HG03521 (cell line): ENCODE measurements at regions not wholly inside any gene's neighbourhood (a gene's known extent, or its start where the extent isn't known, plus 50 kb on each side); places are given as distances from the start of the nearest gene placed in this dataset.
"Not testable (repeated sequence)": the region's sequence is repeated elsewhere in the genome, so short reads cannot be mapped to it uniquely, and the experiment has no call there.

ENCODE experiments used
- ATAC-seq: cut with Tn5 transposase; IDR thresholded peaks from one replicate; pipeline ENCODE4 v1.9.1; 2021; ENCODE audit warnings: mild to moderate bottlenecking, moderate library complexity; ENCODE audit not compliant: unreplicated experiment

DNA sequence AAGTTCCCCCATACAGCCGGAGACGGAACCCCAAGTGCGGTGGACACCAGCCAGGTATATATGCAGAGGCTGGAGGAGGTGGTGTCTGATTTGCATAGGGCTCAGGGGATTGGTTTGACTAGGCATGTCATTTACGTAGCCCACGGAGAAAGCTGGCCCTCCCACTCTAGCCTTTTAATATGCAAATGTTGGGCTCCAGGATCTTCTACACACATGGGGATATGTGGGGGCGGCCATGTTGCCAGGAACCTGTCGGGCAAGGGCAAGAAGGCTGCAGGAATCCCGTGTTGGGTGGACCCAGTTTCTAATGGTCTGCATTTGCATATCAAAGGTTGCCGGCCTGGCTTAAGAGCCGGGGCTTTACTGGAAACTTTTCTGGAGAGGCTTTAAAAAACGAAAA lies 57.4 kb downstream of the FTHL17 start:
- ATAC-seq = not testable (repeated sequence)

DNA sequence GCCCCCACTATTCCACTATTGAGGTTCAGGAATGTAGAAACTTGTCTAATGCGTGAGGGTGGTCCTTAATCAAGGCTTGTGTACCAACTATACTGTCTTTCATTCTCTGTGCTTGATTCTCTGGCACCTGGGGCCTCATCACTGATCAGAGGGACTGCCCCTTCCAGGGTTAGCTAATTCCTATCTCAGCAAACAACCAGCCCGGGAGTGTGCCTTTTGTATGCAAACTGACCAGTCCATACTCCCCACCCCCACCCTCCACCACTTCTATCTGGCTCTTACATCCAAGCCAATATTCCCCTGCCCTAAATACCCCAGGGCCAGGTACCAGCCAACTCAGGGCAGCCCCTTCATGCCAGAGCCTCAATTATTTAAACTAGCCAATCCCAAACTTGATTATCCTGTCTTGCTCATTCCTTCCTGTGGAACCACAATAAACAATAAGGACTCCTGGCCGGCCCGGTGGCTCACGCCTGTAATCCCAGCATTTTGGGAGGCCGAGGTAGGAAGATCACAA lies 59.3 kb downstream of the FTHL17 start:
- ATAC-seq = no peak

DNA sequence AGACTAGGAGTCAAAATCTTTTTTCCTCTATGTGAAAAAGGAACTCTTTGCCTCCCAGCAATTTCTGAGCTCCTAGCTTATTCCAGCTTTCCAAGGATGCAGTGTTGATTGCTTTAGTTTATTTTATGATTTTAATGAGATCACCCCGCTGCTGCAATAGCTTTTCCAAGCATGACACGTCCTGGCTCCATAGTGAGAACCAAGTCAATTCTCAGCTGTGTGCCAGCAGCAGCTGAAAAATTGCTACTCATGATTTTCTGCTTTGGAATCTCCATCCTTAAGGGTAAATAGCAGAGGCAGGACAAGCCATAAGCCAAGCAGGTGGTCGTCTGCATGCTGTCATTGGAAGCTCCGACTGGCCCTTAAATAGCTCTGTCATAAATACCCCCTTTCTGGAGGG lies 64.5 kb downstream of the FTHL17 start:
- ATAC-seq = no peak

DNA sequence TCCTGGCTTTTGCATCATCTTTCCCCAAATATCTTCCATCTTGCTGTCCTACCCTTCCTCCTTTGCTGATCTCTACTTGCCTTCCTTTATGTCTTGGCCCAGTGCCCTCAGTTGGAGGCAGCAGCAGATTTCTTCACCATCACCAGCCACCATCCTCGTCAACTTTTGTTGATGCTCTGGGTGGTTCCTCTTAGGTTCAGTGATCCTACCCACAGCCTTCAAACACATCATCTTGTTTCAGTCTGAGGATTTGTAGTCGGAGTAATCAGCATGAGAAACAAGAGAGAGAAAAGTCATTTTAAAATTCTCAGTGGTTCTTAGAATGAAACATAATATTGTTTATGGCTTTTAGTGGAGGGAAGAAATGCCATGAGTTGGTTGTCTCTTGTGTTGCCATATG lies 65.8 kb downstream of the FTHL17 start:
- no peak for ATAC-seq

DNA sequence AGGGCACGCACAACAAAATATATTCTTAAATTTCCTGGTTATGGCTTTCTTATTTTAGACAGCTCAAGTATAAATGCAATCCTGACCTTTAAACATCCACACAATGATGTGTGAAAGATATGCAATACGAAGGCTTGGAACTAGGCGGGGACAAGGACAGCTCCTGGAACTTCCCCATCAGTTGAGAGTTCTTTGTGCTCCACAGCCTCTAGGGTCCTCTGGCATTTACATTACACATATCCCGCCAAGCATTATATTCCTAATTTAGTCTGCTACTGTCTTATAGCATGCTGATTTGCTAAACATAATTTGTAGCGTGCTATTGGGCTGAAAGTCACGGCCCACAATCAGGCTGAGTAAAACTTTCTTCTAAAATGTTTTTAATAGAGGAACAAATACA lies 74.4 kb downstream of the FTHL17 start:
- no peak for ATAC-seq

- ATAC-seq = no peak
Measured at GRCh38 chrX:30995705-30996104, 76.1 kb downstream of the FTHL17 start.

- no peak for ATAC-seq
Measured at GRCh38 chrX:30995060-30995700, 76.7 kb downstream of the FTHL17 start.

DNA sequence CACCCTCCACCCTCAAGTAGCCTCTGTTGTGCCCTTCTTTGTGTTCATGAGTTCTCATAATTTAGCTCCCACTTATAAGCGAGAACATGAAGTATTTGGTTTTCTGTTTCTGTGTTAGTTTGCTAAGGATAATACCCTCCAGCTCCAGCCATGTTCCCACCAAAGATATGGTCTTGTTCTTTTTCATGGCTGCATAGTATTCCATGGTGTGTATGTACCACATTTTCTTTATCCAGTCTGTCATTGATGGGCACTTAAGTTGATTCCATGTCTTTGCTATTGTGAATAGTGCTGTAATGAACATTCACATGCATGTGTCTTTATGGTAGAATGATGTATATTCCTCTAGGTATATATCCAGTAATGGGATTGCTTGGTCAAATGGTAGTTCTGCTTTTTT lies 77.8 kb downstream of the FTHL17 start:
- not testable (repeated sequence) for ATAC-seq

- ATAC-seq = no peak
Measured at GRCh38 chrX:30992381-30992904, 79.4 kb downstream of the FTHL17 start.

DNA sequence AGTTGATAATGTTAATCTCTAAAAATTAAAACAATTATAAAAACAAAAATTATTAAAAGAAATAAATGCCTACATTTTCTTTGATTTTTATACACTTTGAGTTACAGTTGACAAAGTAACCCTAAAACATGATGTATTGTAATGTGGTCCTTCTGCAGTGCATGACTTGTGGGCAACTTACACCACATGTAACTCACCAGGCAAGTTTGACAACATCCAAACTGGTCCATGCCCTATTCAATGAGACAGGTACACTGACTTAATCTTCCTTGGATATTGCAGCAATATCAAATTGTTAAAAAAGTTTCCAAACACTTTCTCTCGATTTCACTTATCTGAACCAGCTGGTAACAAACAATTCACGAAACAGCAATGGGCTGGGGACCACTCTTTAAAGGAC lies 81.5 kb downstream of the FTHL17 start:
- ATAC-seq = no peak

- no peak for ATAC-seq
Measured at GRCh38 chrX:30982467-30982866, 89.4 kb downstream of the FTHL17 start.

DNA sequence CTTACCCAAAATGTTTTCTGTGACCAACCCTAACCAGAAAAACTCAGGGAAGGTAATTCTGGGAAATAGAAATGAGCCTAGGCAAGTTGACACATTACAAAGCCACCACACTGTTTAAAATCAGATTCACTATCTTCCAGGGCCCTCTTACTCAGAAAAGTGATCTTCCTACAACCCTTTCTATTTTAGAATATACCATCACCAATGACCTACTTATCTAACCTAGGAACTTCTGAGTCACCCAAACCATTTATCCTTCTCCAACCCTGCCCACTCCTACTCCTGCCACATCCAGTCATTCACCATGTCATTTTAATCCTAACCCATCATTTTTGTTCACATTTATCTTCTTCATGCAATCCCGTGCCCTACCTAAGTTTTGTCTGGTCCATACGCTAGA lies 89.9 kb downstream of the FTHL17 start:
- no peak for ATAC-seq

- no peak for ATAC-seq
Measured at GRCh38 chrX:30979271-30979670, 90.2 kb upstream of the TAB3 start.

- no peak for ATAC-seq
Measured at GRCh38 chrX:30975467-30975866, 86.4 kb upstream of the TAB3 start.

- no peak for ATAC-seq
Measured at GRCh38 chrX:30973784-30974427, 84.9 kb upstream of the TAB3 start.

DNA sequence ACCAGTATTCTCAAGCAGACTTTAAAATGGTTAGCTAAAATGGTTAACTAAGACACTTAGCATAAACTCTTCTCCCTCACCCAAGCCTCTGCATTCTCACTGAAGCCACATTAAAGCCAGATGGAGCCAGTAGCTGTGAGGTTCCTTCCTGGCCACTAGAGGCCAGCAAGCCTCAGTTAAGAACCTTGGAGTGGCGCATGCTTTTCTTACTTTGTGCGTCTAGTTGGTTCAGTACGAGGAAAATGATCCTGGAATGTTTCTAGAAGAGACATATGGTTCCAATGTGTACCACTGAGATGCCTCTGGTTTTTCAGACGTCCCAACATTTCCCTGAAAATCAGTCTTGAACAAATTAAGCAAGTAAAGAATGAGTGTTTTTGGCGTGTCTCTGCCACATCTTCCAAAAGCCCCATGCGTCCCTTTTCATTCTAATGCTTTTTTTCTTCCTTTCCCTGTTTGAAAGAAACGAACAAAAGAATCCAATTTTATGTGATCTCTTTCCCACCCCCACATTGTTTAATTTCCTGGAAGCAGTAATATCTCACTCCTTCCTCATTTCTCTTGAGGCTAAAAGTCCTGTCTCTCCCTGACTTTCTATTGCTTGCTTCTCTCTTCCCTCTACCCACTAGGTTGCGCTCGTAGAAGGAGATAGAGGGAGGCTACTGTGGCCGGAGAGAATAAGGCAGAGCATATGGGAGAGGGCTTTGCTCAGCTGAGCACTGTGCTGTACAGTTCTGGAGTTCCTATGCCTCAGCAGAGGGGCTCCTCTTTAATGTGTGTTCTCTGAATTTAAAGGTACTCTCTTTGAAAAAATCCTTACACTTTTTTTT lies 82.9 kb upstream of the TAB3 start:
- ATAC-seq = peak; percentile 96

- no peak for ATAC-seq
Measured at GRCh38 chrX:30967516-30967915, 78.5 kb upstream of the TAB3 start.

- no peak for ATAC-seq
Measured at GRCh38 chrX:30965767-30966166, 76.7 kb upstream of the TAB3 start.

GRCh38 chrX:30961387-30962174 lies 72.5 kb upstream of the TAB3 start:
- ATAC-seq = no peak

GRCh38 chrX:30957753-30958152 lies 68.7 kb upstream of the TAB3 start:
- no peak for ATAC-seq

GRCh38 chrX:30955687-30956086 lies 66.6 kb upstream of the TAB3 start:
- ATAC-seq = no peak
